ENCODE measurements at regions not wholly inside any gene's neighbourhood (a gene's known extent, or its start where the extent isn't known, plus 50 kb on each side); places are given as distances from the start of the nearest gene placed in this dataset.

DNA sequence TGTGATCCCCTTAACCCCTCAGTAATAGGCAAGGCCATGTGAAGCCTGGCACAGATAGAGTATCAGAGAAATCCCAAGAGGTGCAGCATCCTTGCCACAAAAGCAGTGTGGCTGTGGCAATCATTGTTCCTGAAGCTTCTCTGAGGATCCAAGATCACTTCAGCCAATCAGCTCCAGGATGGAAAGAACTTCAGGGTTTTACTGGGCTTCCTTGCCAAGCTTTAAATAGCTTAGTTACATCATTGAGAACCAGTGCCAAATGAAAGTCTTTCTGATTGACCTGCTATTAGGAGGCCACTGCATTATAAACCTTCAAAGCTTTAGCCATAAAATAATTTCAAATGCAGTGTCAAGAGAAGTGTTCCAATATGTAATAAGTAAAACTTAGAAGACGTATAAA lies 430.6 kb downstream of the PIK3R1 start:
- no peak for TF ChIP-seq ZC3H4 (CRISPR knock-in tag; IDR thresholded peaks at IDR 0.05; ENCODE audit: borderline replicate concordance)
- TF ChIP-seq RXRA (CRISPR knock-in tag; IDR thresholded peaks at IDR 0.05), result no peak
- no peak for TF ChIP-seq ZNF263 (CRISPR knock-in tag; IDR thresholded peaks at IDR 0.05)

Data from HepG2 (cell line).